ENCODE measurements at regions not wholly inside any gene's neighbourhood (a gene's known extent, or its start where the extent isn't known, plus 50 kb on each side); places are given as distances from the start of the nearest gene placed in this dataset.

DNA sequence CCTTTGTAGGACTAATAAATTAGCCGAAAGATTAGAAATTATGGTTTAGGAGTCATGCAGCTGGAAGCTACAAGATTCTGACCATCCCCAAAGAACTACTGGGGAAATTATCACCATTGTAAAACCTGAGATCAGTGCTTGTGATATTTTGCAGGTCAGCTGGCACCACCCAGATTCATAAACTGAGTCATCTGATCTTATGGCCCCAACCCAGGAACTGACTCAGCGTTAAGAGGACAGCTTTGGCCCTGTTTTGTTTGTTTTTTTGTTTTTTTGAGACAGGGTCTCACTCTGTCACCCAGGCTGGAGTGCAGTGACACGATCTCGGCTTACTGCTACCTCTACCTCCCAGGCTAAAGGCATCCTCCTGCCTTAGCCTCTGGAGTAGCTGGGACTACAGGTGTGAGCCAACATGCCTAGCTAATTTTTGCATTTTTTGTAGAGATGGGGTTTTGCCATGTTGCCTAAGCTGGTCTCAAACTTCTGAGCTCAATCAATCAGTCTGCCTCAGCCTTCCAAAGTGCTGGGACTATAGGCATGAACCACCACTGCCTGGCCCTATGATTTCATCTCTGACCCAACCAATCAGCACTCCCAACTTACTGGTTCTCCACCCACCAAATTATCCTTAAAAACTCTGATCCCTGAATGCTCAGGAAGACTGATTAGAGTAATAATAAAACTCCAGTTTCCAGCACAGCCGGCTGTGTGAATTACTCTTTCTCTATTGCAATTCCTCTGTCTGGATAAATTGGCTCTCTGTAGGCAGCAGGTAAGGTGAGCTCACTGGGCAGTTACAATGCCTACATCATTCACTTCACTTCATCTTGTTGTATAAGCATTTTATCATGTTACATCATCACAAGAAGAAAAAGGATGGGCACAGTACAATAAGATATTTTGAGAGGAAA lies 79.4 kb upstream of the KSR1 start:
- TF ChIP-seq HDGF (IDR thresholded peaks at IDR 0.05; ENCODE audit: borderline replicate concordance) (no peak), ZNF384 (IDR thresholded peaks at IDR 0.05) (no peak), FOXK2 (IDR thresholded peaks at IDR 0.05) (no peak)
- ChIA-PET CTCF (no interaction called here), POLR2A (no interaction called here)
- no peak for DNase-seq (ENCODE audit: extremely low spot score)

DNA sequence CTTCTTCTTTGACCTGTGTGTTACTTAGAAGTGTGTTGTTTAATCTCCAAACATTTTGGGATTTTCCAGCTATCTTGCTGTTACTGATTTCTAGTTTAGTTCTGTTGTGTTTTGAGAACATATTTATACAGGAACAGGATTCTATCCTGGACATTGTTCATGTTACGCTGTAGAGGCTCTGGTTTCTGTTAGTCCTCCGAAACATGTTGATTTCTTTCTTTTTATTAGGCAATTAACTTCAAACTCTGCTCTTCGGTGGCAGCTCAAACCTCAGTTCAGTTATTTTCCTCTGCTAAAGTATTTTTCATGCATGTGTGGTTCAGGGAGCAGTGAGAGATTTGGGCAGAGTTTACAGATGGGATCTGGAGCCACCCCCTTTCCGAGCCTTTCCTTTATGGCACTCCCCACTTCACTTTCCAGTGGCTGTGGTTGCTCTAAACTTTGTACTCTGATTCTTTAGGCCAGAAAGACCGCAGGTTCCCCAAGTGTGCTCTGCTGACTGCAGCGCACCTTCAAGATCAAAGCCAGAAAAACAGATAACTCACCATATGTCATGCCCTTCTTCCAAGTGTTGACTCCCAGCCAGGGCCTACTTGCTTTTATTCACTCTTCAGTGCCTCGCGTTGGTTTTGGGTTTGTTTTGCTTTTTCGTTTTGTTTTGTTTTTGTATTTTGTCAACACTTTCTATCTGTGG lies 77.6 kb upstream of the KSR1 start:
- TF ChIP-seq TARDBP (IDR thresholded peaks at IDR 0.05), result no peak
- no peak for TF ChIP-seq ZNF384 (IDR thresholded peaks at IDR 0.05)
- TF ChIP-seq CTBP1 (IDR thresholded peaks at IDR 0.05; ENCODE audit: borderline replicate concordance), result no peak
- TF ChIP-seq FOXM1 (IDR thresholded peaks at IDR 0.05; ENCODE audit: borderline replicate concordance), result no peak
- no peak for TF ChIP-seq L3MBTL2 (conservative IDR thresholded peaks at IDR 0.05)
- no peak for TF ChIP-seq FOXK2 (IDR thresholded peaks at IDR 0.05)
- TF ChIP-seq LEF1 (IDR thresholded peaks at IDR 0.05; ENCODE audit: borderline replicate concordance), result no peak
- TF ChIP-seq, protein P1, sequence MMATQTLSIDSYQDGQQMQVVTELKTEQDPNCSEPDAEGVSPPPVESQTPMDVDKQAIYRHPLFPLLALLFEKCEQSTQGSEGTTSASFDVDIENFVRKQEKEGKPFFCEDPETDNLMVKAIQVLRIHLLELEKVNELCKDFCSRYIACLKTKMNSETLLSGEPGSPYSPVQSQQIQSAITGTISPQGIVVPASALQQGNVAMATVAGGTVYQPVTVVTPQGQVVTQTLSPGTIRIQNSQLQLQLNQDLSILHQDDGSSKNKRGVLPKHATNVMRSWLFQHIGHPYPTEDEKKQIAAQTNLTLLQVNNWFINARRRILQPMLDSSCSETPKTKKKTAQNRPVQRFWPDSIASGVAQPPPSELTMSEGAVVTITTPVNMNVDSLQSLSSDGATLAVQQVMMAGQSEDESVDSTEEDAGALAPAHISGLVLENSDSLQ (IDR thresholded peaks at IDR 0.05), result no peak
- TF ChIP-seq NFRKB (IDR thresholded peaks at IDR 0.05), result no peak
- no peak for TF ChIP-seq FOXA1 (IDR thresholded peaks at IDR 0.05)
- no peak for TF ChIP-seq SUZ12 (IDR thresholded peaks at IDR 0.05)
- TF ChIP-seq ARNT (IDR thresholded peaks at IDR 0.05), result no peak
- TF ChIP-seq HDGF (IDR thresholded peaks at IDR 0.05; ENCODE audit: borderline replicate concordance), result no peak
- ChIA-PET POLR2A (no interaction called here), CTCF (no interaction called here)
- DNase-seq (ENCODE audit: extremely low spot score), result no peak

DNA sequence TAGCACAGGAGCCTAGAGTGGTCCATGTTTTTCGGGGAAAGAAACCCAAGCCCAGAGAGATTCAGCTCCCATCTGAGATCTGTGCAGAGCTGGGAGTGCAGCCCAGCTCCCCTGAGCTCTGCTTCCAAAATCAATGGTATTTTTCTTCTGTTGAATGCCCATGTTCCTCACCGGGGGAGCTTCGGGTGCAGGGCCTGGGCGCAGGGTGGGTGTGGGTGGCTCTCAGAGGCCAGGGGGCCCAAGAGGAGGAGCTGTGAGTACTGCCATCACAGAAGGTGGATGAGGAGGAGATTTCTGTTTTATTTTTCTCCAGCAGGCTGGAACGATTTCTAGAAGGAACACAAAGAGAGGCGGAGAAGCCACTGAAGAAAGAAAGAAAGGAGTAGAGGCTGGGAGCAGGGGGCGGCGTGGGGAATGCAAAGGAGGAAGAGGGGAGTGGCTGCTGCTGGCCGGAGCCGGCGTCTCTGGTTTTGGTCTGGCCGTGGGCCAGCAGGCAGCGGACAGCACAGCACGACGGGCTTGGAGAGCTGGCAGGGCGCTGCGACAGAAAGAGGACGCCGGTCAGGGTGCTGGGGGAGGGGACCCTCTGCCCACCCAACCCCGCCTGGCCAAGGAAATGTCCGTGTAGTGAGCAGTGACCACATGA lies 76.2 kb upstream of the KSR1 start:
- ChIA-PET CTCF (interaction anchor here (0.8 to 2.8 kb wide), 2 partner anchors 143 to 220 kb away, joined by 3 to 11 read pairs; no protein-coding TSS in a partner anchor), POLR2A (no interaction called here)
- no peak for DNase-seq (ENCODE audit: extremely low spot score)
- no peak for TF ChIP-seq FOXM1 (IDR thresholded peaks at IDR 0.05; ENCODE audit: borderline replicate concordance)
- no peak for TF ChIP-seq SUZ12 (IDR thresholded peaks at IDR 0.05)
- TF ChIP-seq SP1 (IDR thresholded peaks at IDR 0.05), result no peak
- TF ChIP-seq FOXK2 (IDR thresholded peaks at IDR 0.05), result no peak
- TF ChIP-seq ELF4 (IDR thresholded peaks at IDR 0.05), result no peak
- TF ChIP-seq CTBP1 (IDR thresholded peaks at IDR 0.05; ENCODE audit: borderline replicate concordance), result no peak
- TF ChIP-seq L3MBTL2 (conservative IDR thresholded peaks at IDR 0.05), result no peak
- no peak for TF ChIP-seq ARNT (IDR thresholded peaks at IDR 0.05)
- TF ChIP-seq BHLHE40 (IDR thresholded peaks at IDR 0.05; ENCODE audit: borderline replicate concordance), result no peak
- TF ChIP-seq HDGF (IDR thresholded peaks at IDR 0.05; ENCODE audit: borderline replicate concordance), result no peak
- TF ChIP-seq NFRKB (IDR thresholded peaks at IDR 0.05), result no peak
- no peak for TF ChIP-seq FOXA1 (IDR thresholded peaks at IDR 0.05)
- TF ChIP-seq ZNF384 (IDR thresholded peaks at IDR 0.05), result no peak
- TF ChIP-seq, protein P1 (IDR thresholded peaks at IDR 0.05), result no peak
- no peak for TF ChIP-seq TARDBP (IDR thresholded peaks at IDR 0.05)
- TF ChIP-seq LEF1 (IDR thresholded peaks at IDR 0.05; ENCODE audit: borderline replicate concordance), result no peak

DNA sequence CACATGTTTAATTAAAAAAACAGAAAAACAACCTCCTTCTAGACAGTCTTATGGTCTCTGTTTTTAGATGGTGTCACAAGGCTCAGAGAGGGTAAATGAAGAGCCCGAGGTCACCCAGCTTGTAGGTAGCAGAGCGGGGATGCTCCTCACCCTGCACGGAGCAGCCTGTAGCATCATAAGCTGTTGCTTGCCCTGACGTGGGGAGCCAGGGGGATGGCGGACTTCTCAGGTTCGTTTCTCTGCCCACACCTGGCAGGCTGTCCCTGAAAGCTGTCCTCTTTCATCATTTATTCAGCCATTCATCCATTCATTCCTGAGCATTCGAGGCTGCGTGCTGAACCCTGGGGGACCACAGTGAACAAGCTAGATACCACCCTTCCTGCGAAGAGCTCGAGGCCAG lies 75.7 kb upstream of the KSR1 start:
- ChIA-PET POLR2A (no interaction called here), CTCF (interaction anchor here (2.8 kb wide), 1 partner anchor 220 kb away, joined by 11 read pairs; no protein-coding TSS in a partner anchor)
- TF ChIP-seq ARNT (IDR thresholded peaks at IDR 0.05), result no peak
- no peak for DNase-seq (ENCODE audit: extremely low spot score)

DNA sequence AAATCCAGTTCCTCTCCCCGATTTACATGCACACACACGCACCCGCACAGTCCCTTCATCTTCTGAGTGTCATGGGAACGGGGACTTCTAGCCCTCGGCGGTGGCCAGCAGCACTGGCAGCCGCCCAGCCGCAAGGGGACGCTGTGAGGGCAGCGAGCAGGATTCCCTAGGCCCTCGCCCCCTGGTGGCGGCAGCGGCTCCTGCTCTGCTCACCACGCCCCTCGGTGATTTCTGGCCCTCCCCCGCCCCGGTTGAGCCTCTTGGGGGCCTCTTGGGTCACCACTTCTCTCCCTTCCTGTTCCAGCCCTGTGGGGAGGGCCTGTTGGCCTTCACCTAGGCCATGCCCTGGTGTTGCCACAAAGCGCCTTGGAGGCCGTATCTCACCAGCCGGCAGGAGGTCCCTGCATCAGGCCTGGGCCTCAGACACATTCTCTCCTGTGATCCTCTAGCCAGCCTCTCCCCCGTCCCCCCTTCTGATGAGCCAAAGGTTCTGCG lies 75.2 kb upstream of the KSR1 start:
- peak; percentile 77 for DNase-seq (ENCODE audit: extremely low spot score)
- CTCF ChIA-PET, result interaction anchor here (2.8 kb wide), 1 partner anchor 219 kb away, joined by 11 read pairs; no protein-coding TSS in a partner anchor
- TF ChIP-seq ARNT (IDR thresholded peaks at IDR 0.05), result peak; percentile 67
- peak; percentile 71; the same call in 1 of the 2 replicates for TF ChIP-seq FOXM1 (IDR thresholded peaks at IDR 0.05; ENCODE audit: borderline replicate concordance)
- no peak for TF ChIP-seq L3MBTL2 (conservative IDR thresholded peaks at IDR 0.05)
- TF ChIP-seq NFRKB (IDR thresholded peaks at IDR 0.05), result no peak
- TF ChIP-seq TARDBP (IDR thresholded peaks at IDR 0.05), result no peak
- TF ChIP-seq SUZ12 (IDR thresholded peaks at IDR 0.05), result no peak
- POLR2A ChIA-PET, result no interaction called here

DNA sequence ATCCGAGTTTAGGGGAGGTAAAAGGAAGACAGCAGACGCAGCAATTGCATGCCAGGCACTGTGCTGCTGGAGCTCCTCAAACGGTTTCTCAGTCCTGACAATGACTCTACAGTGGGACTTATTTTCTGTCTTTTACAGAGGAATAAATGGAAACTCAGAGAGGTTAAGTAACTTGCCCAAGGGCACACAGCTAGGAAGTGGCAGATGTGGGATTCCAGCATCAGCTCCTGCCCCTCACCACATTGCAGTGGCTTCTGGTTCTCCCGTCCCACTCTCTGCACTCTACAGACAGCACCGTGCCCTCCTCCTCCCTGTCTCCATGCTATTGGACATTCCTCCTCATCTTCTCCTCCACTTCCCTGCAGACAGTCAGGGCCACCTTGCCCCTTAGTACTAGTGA lies 74.2 kb upstream of the KSR1 start:
- ChIA-PET CTCF (interaction anchor here (0.5 to 2.8 kb wide), 3 partner anchors 28 to 218 kb away, joined by 3 to 11 read pairs (median 4); no protein-coding TSS in a partner anchor), POLR2A (no interaction called here)
- TF ChIP-seq, protein P1 (IDR thresholded peaks at IDR 0.05), result no peak
- no peak for TF ChIP-seq TARDBP (IDR thresholded peaks at IDR 0.05)
- TF ChIP-seq LEF1 (IDR thresholded peaks at IDR 0.05; ENCODE audit: borderline replicate concordance), result no peak
- no peak for TF ChIP-seq L3MBTL2 (conservative IDR thresholded peaks at IDR 0.05)
- TF ChIP-seq CTBP1 (IDR thresholded peaks at IDR 0.05; ENCODE audit: borderline replicate concordance), result no peak
- no peak for TF ChIP-seq HDGF (IDR thresholded peaks at IDR 0.05; ENCODE audit: borderline replicate concordance)
- no peak for TF ChIP-seq SUZ12 (IDR thresholded peaks at IDR 0.05)
- TF ChIP-seq NFRKB (IDR thresholded peaks at IDR 0.05), result no peak
- TF ChIP-seq FOXM1 (IDR thresholded peaks at IDR 0.05; ENCODE audit: borderline replicate concordance), result no peak
- no peak for TF ChIP-seq FOXK2 (IDR thresholded peaks at IDR 0.05)
- TF ChIP-seq ZNF384 (IDR thresholded peaks at IDR 0.05), result no peak
- no peak for TF ChIP-seq ELF4 (IDR thresholded peaks at IDR 0.05)
- TF ChIP-seq FOXA1 (IDR thresholded peaks at IDR 0.05), result no peak
- no peak for TF ChIP-seq BHLHE40 (IDR thresholded peaks at IDR 0.05; ENCODE audit: borderline replicate concordance)
- TF ChIP-seq SP1 (IDR thresholded peaks at IDR 0.05), result no peak
- TF ChIP-seq ARNT (IDR thresholded peaks at IDR 0.05), result no peak
- DNase-seq (ENCODE audit: extremely low spot score), result no peak
